H9 (cell line): ENCODE measurements at regions not wholly inside any gene's neighbourhood (a gene's known extent, or its start where the extent isn't known, plus 50 kb on each side); places are given as distances from the start of the nearest gene placed in this dataset.

Experiments used
- DNase-seq: peaks from one replicate; pipeline ENCODE4 v3.0.0-alpha.2; 2017
- H2AFZ ChIP-seq: one replicate; pipeline ENCODE4 v1.6.1; 2013; ENCODE audit warnings: mild to moderate bottlenecking, low read length, control low read depth, moderate library complexity
- H2AK5ac ChIP-seq: 2 replicates; pipeline ENCODE4 v1.6.1; 2013; ENCODE audit warnings: low read length, control low read depth, mixed read lengths; ENCODE audit not compliant: insufficient read length
- H2BK120ac ChIP-seq: one replicate; pipeline ENCODE4 v1.6.1; 2013; ENCODE audit warnings: low read depth, mild to moderate bottlenecking, low read length, control low read depth, inconsistent platforms; ENCODE audit not compliant: poor library complexity, severe bottlenecking
- H2BK12ac ChIP-seq: 2 replicates; pipeline ENCODE4 v1.6.1; 2013; ENCODE audit warnings: low read length, control low read depth, mixed read lengths, low read depth; ENCODE audit not compliant: insufficient read length
- H2BK15ac ChIP-seq: 2 replicates; pipeline ENCODE4 v1.6.1; 2013; ENCODE audit warnings: low read depth, low read length, control low read depth
- H2BK20ac ChIP-seq: one replicate; pipeline ENCODE4 v1.6.1; 2013; ENCODE audit warnings: low read depth, mild to moderate bottlenecking, low read length, control low read depth, inconsistent platforms; ENCODE audit not compliant: poor library complexity, severe bottlenecking
- H2BK5ac ChIP-seq: 2 replicates; pipeline ENCODE4 v1.6.1; 2013; ENCODE audit warnings: low read length, control low read depth, mixed read lengths; ENCODE audit not compliant: insufficient read length
- H3K14ac ChIP-seq: 2 replicates; pipeline ENCODE4 v1.6.1; 2013; ENCODE audit warnings: low read length, control low read depth; ENCODE audit not compliant: insufficient read depth
- H3K18ac ChIP-seq: 2 replicates; pipeline ENCODE4 v1.6.1; 2013; ENCODE audit warnings: low read depth, mild to moderate bottlenecking, mixed read lengths, low read length, control low read depth; ENCODE audit not compliant: insufficient read length
- H3K23ac ChIP-seq: 2 replicates; pipeline ENCODE4 v1.6.1; 2013; ENCODE audit warnings: low read length, control low read depth, mixed read lengths, low read depth; ENCODE audit not compliant: insufficient read length
- H3K23me2 ChIP-seq: 2 replicates; pipeline ENCODE4 v1.6.1; 2013; ENCODE audit warnings: low read depth, mild to moderate bottlenecking, mixed read lengths, low read length, control low read depth; ENCODE audit not compliant: insufficient read length, poor library complexity, severe bottlenecking
- H3K27ac ChIP-seq: 2 replicates; pipeline ENCODE4 v1.5.1; 2013; ENCODE audit warnings: low read length, control low read depth, mixed read lengths, low read depth; ENCODE audit not compliant: insufficient read length
- H3K27me3 ChIP-seq: 2 replicates; pipeline ENCODE4 v1.6.1; 2013; ENCODE audit warnings: low read length, control low read depth, inconsistent platforms; ENCODE audit not compliant: insufficient read depth
- H3K4ac ChIP-seq: 2 replicates; pipeline ENCODE4 v1.6.1; 2013; ENCODE audit warnings: low read depth, mild to moderate bottlenecking, control low read depth, inconsistent platforms, low read length, moderate library complexity
- H3K4me1 ChIP-seq: 2 replicates; pipeline ENCODE4 v1.6.1; 2013; ENCODE audit warnings: low read length, control low read depth, inconsistent platforms; ENCODE audit not compliant: insufficient read depth
- H3K4me2 ChIP-seq: 2 replicates; pipeline ENCODE4 v1.6.1; 2013; ENCODE audit warnings: low read length, control low read depth, mixed read lengths; ENCODE audit not compliant: insufficient read length, insufficient read depth
- H3K56ac ChIP-seq: 2 replicates; pipeline ENCODE4 v1.6.1; 2013; ENCODE audit warnings: low read depth, mild to moderate bottlenecking, mixed read lengths, low read length, control low read depth; ENCODE audit not compliant: insufficient read length
- H3K79me1 ChIP-seq: 2 replicates; pipeline ENCODE4 v1.6.1; 2013; ENCODE audit warnings: low read depth, mild to moderate bottlenecking, moderate library complexity, low read length, control low read depth, inconsistent platforms; ENCODE audit not compliant: insufficient read depth, poor library complexity, severe bottlenecking
- H3K79me2 ChIP-seq: 2 replicates; pipeline ENCODE4 v1.6.1; 2013; ENCODE audit warnings: low read length, control low read depth, inconsistent platforms; ENCODE audit not compliant: insufficient read depth
- H3K9ac ChIP-seq: 2 replicates; pipeline ENCODE4 v1.6.1; 2013; ENCODE audit warnings: low read length, control low read depth, mixed read lengths; ENCODE audit not compliant: insufficient read length; ENCODE audit errors: extremely low read depth
- H3K9me3 ChIP-seq: one replicate; pipeline ENCODE4 v1.6.1; 2013; ENCODE audit warnings: low read depth, low read length, inconsistent platforms; ENCODE audit not compliant: control insufficient read depth
- H3T11ph ChIP-seq: one replicate; pipeline ENCODE4 v1.6.1; 2013; ENCODE audit warnings: mild to moderate bottlenecking, low read length, control low read depth, inconsistent platforms
- H4K20me1 ChIP-seq: one replicate; pipeline ENCODE4 v1.6.1; 2013; ENCODE audit not compliant: control insufficient read depth, insufficient read length, insufficient read depth
- H4K5ac ChIP-seq: 2 replicates; pipeline ENCODE4 v1.6.1; 2013; ENCODE audit warnings: low read depth, mild to moderate bottlenecking, mixed read lengths, low read length, control low read depth; ENCODE audit not compliant: insufficient read length
- H4K8ac ChIP-seq: replicated peaks from 2 replicates; pipeline ENCODE4 v1.6.1; 2013; ENCODE audit warnings: low read length, control low read depth, mixed read lengths, low read depth; ENCODE audit not compliant: insufficient read length
- H4K91ac ChIP-seq: 2 replicates; pipeline ENCODE4 v1.6.1; 2013; ENCODE audit warnings: low read depth, mild to moderate bottlenecking, moderate library complexity, mixed read lengths, low read length, control low read depth; ENCODE audit not compliant: insufficient read length
- H3K27ac Mint-ChIP-seq, 3 experiments: 2 replicates in 2 of 3; 3 replicates in 1 of 3; pipeline ENCODE4 v1.8.0; 2020 to 2021; ENCODE audit warnings: mixed read lengths in 3 of 3, mild to moderate bottlenecking in 1 of 3, moderate library complexity in 1 of 3
- H3K27me3 Mint-ChIP-seq: 2 replicates; pipeline ENCODE4 v1.8.0; 2021; ENCODE audit warnings: low read depth, mild to moderate bottlenecking, moderate library complexity, mixed read lengths
- H3K36me3 Mint-ChIP-seq, 3 experiments: 2 replicates in 2 of 3; 3 replicates in 1 of 3; pipeline ENCODE4 v1.8.0; 2020 to 2021; ENCODE audit warnings: low read depth in 3 of 3, mixed read lengths in 3 of 3; ENCODE audit not compliant: insufficient read depth in 1 of 3
- H3K4me1 Mint-ChIP-seq, 2 experiments: 2 replicates each; pipeline ENCODE4 v1.8.0; 2020; ENCODE audit warnings: mixed read lengths in 2 of 2
- H3K4me3 Mint-ChIP-seq, 2 experiments: 2 replicates in 1 of 2; 3 replicates in 1 of 2; pipeline ENCODE4 v1.8.0; 2020 to 2021; ENCODE audit warnings: mild to moderate bottlenecking in 2 of 2, mixed read lengths in 2 of 2, moderate library complexity in 1 of 2
- H3K9me3 Mint-ChIP-seq, 2 experiments: 2 replicates in 1 of 2; 3 replicates in 1 of 2; pipeline ENCODE4 v1.8.0; 2020; ENCODE audit warnings: mild to moderate bottlenecking in 2 of 2, mixed read lengths in 2 of 2, moderate library complexity in 1 of 2
- CTCF ChIP-seq: fragments of 200-600 bp; sonication (generic); conservative IDR thresholded peaks from 3 replicates; pipeline ENCODE4 v1.8.0; 2021; ENCODE audit warnings: antibody characterized with exemption, mild to moderate bottlenecking
- WGBS: extraction: QIAGEN DNeasy Blood & Tissue Kit; methylation state at CpG from one replicate; pipeline ENCODE4 v1.1.7; 2013; ENCODE audit warnings: missing lambda C conversion rate, low lambda C conversion rate, mixed read lengths; ENCODE audit not compliant: insufficient read length; ENCODE audit errors: extremely low coverage; 5-methylcytosine and 5-hydroxymethylcytosine counted together

DNA sequence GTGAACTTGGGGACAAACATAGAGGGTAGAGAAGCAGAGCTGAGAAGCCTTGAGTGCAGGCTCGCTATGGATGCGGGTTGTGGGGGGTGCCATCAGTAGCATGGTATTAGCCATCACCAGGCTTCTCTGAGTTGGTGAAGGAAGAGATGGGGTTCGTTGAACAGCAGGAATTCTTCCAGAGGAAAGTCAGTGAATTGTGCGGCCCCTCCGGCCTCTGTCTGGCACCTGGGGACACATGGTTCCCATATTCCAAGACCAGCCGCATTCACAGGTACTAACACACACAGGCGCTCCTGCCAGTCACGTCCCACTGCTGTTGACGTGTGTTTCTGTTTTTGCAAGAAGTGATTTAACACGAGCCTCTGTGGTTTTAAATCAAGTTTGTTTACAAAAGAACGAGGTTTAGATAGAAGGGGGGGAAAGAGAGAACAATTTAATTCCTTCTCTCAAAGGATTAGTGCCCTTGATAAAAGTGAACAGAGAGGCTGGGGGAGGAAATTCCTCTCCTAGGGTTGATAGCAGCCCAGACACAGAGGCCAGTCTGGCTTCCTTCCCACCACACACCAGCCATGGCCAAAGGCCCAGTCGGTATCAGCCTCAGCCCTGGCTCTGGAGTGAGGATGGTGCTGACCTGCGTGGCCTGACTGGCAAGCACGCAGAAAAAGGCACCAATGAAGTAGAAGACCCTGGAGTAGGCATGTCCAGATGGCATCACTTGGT, 252.6 kb upstream of the IGFBP3 start:
- H3K9me3 Mint-ChIP-seq, result no peaks in the 10 kb centered on the region; a peak in 1 of 5 replicates

More for the DNA sequence above, 252.6 kb upstream of the IGFBP3 start:
- Histone ChIP-seq H3K27me3 (no peaks in the 10 kb centered on the region), H3K23ac (no peak overlapping the region), H4K5ac (no peak overlapping the region), H3T11ph (no peak overlapping the region), H2BK15ac (no peak overlapping the region), H2AFZ (no peak overlapping the region), H3K56ac (no peak overlapping the region), H3K14ac (no peak overlapping the region), H4K91ac (no peak overlapping the region), H2BK120ac (no peak overlapping the region), H3K79me1 (no peaks in the 10 kb centered on the region), H4K20me1 (no peaks in the 10 kb centered on the region), H3K4ac (no peak overlapping the region), H3K79me2 (no peaks in the 10 kb centered on the region), H4K8ac (no peak overlapping the region), H2BK20ac (no peak overlapping the region), H3K4me1 (no peaks in the 10 kb centered on the region), H2AK5ac (no peak overlapping the region), H2BK12ac (no peak overlapping the region), H3K18ac (no peak overlapping the region), H3K9me3 (no peaks in the 10 kb centered on the region), H3K23me2 (no peaks in the 10 kb centered on the region), H3K9ac (no peak overlapping the region), H2BK5ac (no peak overlapping the region), H3K27ac (no peak overlapping the region), H3K4me2 (no peak overlapping the region)
- Mint-ChIP-seq H3K36me3 (no peaks in the 10 kb centered on the region), H3K4me3 (no peak overlapping the region), H3K27me3 (peaks cover 1% of the 10 kb centered on the region; the same call in 1 of the 2 replicates), H3K4me1 (peaks cover 3 to 5% of the 10 kb centered on the region in 2 experiments; a peak in 2 of 4 replicates), H3K27ac (0 out of 7 replicates have a peak overlapping the region, but pooled peaks of 1 of the 3 experiments have one; percentile 23)
- no CpG with 5 or more reads among the region's 14 CpGs for WGBS
- no peak for TF ChIP-seq CTCF
- DNase-seq, result no peak
